Transverse colon (tissue), 4 donors: ENCODE measurements at regions not wholly inside any gene's neighbourhood (a gene's known extent, or its start where the extent isn't known, plus 50 kb on each side); places are given as distances from the start of the nearest gene placed in this dataset.

ENCODE experiments used
- POLR2A ChIP-seq: fragments of 450-650 bp; IDR thresholded peaks from one replicate; pipeline ENCODE4 v1.6.1; 2016; ENCODE audit warnings: antibody characterized with exemption, mild to moderate bottlenecking, moderate library complexity
- POLR2AphosphoS5 ChIP-seq, 3 donors: sonication (generic); formaldehyde crosslinking; IDR thresholded peaks; one replicate each; pipeline ENCODE4 v1.6.1; 2016; ENCODE audit warnings: antibody characterized with exemption in 3 of 3
- TF ChIP-seq, protein P1 (sequence below), 5 experiments: fragments of 200-600 bp in 3 of 5; fragments of 450-650 bp in 2 of 5; sonication (generic) in 3 of 5; IDR thresholded peaks; 1 replicate in 2 of 5; 2 replicates in 3 of 5; pipeline ENCODE4 v1.5.1; 2016 to 2017; ENCODE audit warnings: antibody characterized with exemption in 5 of 5, inconsistent platforms in 3 of 5, mild to moderate bottlenecking in 2 of 5, moderate library complexity in 1 of 5

DNA sequence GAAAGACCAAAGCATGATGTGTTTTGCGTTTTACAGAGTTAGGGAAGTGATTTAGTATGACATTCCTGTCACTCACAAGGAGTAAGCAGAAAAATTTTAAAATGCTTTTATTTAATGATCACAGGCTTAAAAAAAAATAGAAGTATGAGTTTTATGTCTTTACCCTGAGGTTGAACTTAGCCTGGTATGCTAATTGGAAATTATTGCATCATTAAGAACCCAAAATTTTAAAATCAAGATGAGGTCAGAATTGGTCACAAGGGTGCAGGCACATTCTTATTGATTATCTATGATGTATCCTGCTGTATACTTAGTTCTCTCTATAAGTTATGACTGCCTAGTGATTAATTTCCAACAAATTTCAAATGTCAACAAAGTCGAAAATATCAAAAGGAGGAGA is 585.6 kb upstream of the ALCAM start:
- TF ChIP-seq POLR2A (no peak), POLR2AphosphoS5 (IDR thresholded peaks at IDR 0.05) (no peak)
- TF ChIP-seq, protein P1, sequence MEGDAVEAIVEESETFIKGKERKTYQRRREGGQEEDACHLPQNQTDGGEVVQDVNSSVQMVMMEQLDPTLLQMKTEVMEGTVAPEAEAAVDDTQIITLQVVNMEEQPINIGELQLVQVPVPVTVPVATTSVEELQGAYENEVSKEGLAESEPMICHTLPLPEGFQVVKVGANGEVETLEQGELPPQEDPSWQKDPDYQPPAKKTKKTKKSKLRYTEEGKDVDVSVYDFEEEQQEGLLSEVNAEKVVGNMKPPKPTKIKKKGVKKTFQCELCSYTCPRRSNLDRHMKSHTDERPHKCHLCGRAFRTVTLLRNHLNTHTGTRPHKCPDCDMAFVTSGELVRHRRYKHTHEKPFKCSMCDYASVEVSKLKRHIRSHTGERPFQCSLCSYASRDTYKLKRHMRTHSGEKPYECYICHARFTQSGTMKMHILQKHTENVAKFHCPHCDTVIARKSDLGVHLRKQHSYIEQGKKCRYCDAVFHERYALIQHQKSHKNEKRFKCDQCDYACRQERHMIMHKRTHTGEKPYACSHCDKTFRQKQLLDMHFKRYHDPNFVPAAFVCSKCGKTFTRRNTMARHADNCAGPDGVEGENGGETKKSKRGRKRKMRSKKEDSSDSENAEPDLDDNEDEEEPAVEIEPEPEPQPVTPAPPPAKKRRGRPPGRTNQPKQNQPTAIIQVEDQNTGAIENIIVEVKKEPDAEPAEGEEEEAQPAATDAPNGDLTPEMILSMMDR (IDR thresholded peaks at IDR 0.05): no peak
